Activated CD4-positive, alpha-beta memory T cell treated with anti-CD3 and anti-CD28 coated beads for 36 hours (primary cell): ENCODE measurements at regions not wholly inside any gene's neighbourhood (a gene's known extent, or its start where the extent isn't known, plus 50 kb on each side); places are given as distances from the start of the nearest gene placed in this dataset.
"Not testable (repeated sequence)": the region's sequence is repeated elsewhere in the genome, so short reads cannot be mapped to it uniquely, and the experiment has no call there.

Source experiments
- CTCF ChIA-PET: fragments of 350-600 bp; sonication (Branson Sonifier 250); formaldehyde crosslinking; loops from one replicate; lab custom pipeline; 2021; ENCODE audit warnings: antibody characterized with exemption, inconsistent platforms; lab: Charles Lee
- POLR2A ChIA-PET: fragments of 350-600 bp; sonication (Branson Sonifier 250); formaldehyde crosslinking; loops from one replicate; lab custom pipeline; 2021; ENCODE audit warnings: antibody characterized with exemption; lab: Charles Lee
- DNase-seq: peaks from one replicate; pipeline ENCODE4 v3.0.0-alpha.2; 2020
- H3K27ac Mint-ChIP-seq: one replicate; pipeline ENCODE4 v1.8.0; 2021; ENCODE audit warnings: mixed read lengths
- H3K27me3 Mint-ChIP-seq: one replicate; pipeline ENCODE4 v1.8.0; 2021; ENCODE audit warnings: mixed read lengths
- H3K36me3 Mint-ChIP-seq: one replicate; pipeline ENCODE4 v1.8.0; 2021; ENCODE audit warnings: mixed read lengths
- H3K4me1 Mint-ChIP-seq: one replicate; pipeline ENCODE4 v1.8.0; 2021; ENCODE audit warnings: low read depth, mixed read lengths
- H3K4me3 Mint-ChIP-seq: one replicate; pipeline ENCODE4 v1.8.0; 2021; ENCODE audit warnings: mild to moderate bottlenecking, mixed read lengths
- H3K9me3 Mint-ChIP-seq: one replicate; pipeline ENCODE4 v1.8.0; 2021; ENCODE audit warnings: mixed read lengths
- intact Hi-C: fragments of 100-400 bp; cut with micrococcal nuclease; formaldehyde crosslinking; loops from one replicate; pipeline ENCODE4 v1.15.1; 2023

DNA sequence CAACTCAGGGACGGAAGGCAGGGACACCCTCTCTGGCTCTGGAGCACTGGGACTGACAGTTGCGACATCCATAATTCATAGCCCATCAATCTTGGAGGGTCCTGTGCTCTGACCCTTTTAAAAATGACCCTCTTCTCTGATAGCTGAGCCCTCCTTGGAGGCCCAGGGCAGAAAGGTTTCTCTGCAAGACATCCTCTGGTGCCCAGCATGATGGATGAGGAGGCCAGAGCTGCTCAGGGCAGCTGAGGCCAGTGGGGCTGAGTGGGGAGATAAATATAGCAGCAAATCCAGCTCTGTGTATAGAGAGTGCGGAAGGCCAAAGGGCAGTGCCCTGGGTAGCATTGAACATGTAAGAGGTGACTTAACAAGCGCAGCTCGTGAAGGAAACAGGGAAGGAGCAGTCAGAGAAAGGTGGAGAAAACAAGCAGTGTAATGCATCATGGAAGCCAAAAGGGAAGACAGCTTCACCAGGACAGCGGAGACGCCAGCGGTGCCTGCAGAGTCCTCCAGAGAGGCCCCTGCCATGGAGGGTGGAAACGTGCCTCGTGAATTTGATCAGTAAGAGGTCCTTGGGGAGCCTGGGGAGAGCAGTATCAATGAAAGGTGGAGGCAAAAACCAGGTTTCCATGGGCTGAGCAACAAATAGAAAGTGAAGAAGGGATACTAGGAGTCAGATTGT is 50.4 kb upstream of the FMOD start:
- no peak for DNase-seq
- no peak overlapping the region for H3K27ac Mint-ChIP-seq
- no peaks in the 10 kb centered on the region for H3K4me1 Mint-ChIP-seq
- H3K4me3 Mint-ChIP-seq, result no peak overlapping the region
- intact Hi-C loops, result no loop called here
- H3K36me3 Mint-ChIP-seq, result no peaks in the 10 kb centered on the region
- H3K27me3 Mint-ChIP-seq, result peaks cover 15% of the 10 kb centered on the region
- ChIA-PET POLR2A (no interaction called here), CTCF (no interaction called here)
- H3K9me3 Mint-ChIP-seq, result no peaks in the 10 kb centered on the region

DNA sequence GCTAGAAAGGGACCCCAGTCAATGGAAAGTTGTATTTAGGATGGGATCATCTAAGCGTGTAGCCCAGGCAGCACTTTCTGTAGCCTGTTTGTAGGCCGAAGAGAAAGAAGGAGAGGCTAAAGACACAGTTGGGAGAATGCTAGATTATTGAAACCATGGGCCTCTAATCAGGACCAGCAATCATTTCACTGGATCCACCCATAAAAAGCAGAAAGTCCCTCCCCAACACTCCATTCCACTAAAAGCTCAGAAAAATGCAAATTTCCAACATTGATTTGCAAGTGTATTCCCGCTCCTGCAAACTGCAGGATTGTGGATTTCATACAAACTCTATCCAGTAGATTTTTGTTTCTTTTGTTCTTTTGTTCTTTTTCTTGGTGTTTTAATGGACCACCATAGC is 51.2 kb upstream of the FMOD start:
- H3K4me3 Mint-ChIP-seq, result no peak overlapping the region
- CTCF ChIA-PET, result no interaction called here
- H3K9me3 Mint-ChIP-seq, result no peaks in the 10 kb centered on the region
- no peak for DNase-seq
- no peaks in the 10 kb centered on the region for H3K36me3 Mint-ChIP-seq
- intact Hi-C loops, result no loop called here
- no peak overlapping the region for H3K27ac Mint-ChIP-seq
- H3K4me1 Mint-ChIP-seq, result no peaks in the 10 kb centered on the region
- H3K27me3 Mint-ChIP-seq, result peaks cover 12% of the 10 kb centered on the region
- POLR2A ChIA-PET, result no interaction called here

DNA sequence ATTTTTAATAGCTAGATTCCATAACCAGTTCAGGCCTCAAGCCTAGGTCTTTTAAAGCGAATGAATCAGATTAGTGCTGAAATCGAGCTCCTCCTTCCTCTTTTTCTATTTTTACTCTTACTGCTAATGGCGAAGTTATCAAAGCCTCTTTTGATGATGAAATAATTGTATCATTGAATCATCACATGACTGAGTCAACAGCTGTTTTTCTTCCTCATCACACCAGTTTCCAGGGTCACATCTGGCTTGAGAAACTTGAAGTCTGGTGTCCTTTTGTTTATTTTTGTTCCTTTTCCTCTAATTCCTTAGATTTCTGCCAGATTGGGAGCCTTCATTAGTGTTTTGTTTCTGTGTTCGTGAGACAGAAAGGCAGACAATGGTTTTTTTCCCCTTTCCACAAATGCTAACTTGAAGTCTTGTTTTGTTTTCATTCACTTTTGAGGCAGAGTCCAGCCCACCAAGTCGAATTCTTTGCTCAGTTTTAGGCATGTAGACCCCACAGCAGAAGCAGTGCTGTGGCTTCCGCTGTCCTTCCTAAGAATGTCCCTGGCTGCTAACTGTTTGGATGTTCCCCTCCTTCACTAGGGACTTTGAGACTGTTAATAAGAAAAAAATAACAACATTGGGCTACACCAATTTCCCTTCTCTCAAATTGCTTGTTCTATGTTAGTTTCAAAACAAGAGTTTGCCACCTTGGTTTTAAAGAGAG is 51.9 kb upstream of the FMOD start:
- no peaks in the 10 kb centered on the region for H3K36me3 Mint-ChIP-seq
- CTCF ChIA-PET, result no interaction called here
- H3K4me1 Mint-ChIP-seq, result no peaks in the 10 kb centered on the region
- no peak for DNase-seq
- POLR2A ChIA-PET, result no interaction called here
- H3K4me3 Mint-ChIP-seq, result no peak overlapping the region
- H3K27me3 Mint-ChIP-seq, result peaks cover 9% of the 10 kb centered on the region
- no peaks in the 10 kb centered on the region for H3K9me3 Mint-ChIP-seq
- H3K27ac Mint-ChIP-seq, result no peak overlapping the region
- intact Hi-C loops, result no loop called here

DNA sequence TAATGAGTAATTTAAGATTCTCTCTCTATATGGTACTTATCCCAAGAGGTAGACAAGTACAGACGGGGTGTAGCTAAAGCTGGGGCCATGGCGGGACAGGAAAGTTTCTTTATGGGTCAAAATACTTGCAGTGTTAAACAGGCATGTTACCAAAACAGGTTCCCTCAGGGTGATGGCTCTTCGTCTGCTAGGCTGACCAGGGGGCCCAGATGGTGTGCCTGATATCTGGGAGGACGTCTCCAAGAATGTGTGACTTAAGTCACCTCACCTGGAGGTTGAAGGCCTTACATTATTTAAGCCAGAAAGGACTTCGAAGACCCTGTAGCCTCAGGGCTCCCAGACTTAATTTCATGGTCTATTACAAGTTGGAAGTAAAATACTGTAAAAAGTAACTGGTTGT is 52.7 kb upstream of the FMOD start:
- H3K36me3 Mint-ChIP-seq, result no peaks in the 10 kb centered on the region
- H3K4me3 Mint-ChIP-seq, result no peak overlapping the region
- intact Hi-C loops, result no loop called here
- no peaks in the 10 kb centered on the region for H3K9me3 Mint-ChIP-seq
- CTCF ChIA-PET, result no interaction called here
- POLR2A ChIA-PET, result no interaction called here
- H3K27me3 Mint-ChIP-seq, result peaks cover 12% of the 10 kb centered on the region
- no peaks in the 10 kb centered on the region for H3K4me1 Mint-ChIP-seq
- no peak overlapping the region for H3K27ac Mint-ChIP-seq
- no peak for DNase-seq

DNA sequence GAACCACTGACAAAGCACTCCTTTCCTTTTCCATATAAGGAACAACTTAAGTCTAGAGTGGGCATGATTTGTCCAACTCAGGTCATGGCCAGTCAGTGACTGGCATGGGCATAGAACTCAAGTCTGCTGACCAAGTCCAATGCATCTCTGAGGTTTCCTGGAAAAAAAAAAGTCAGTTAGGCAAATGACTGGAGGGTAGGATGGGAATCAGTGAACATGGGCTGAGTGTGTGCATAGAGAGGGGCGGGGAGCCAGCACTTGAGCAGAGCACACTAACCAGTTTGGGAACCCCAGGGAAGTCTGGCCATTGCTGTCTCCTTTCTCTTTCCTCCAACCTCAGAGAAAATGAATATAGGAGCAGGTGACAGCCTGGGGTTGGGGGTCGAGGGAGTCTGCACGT is 53.6 kb upstream of the FMOD start:
- H3K4me1 Mint-ChIP-seq, result no peaks in the 10 kb centered on the region
- ChIA-PET POLR2A (no interaction called here), CTCF (no interaction called here)
- peaks cover 18% of the 10 kb centered on the region for H3K27me3 Mint-ChIP-seq
- no peak overlapping the region for H3K4me3 Mint-ChIP-seq
- no peaks in the 10 kb centered on the region for H3K9me3 Mint-ChIP-seq
- no peak for DNase-seq
- no peak overlapping the region for H3K27ac Mint-ChIP-seq
- no peaks in the 10 kb centered on the region for H3K36me3 Mint-ChIP-seq
- intact Hi-C loops, result no loop called here

DNA sequence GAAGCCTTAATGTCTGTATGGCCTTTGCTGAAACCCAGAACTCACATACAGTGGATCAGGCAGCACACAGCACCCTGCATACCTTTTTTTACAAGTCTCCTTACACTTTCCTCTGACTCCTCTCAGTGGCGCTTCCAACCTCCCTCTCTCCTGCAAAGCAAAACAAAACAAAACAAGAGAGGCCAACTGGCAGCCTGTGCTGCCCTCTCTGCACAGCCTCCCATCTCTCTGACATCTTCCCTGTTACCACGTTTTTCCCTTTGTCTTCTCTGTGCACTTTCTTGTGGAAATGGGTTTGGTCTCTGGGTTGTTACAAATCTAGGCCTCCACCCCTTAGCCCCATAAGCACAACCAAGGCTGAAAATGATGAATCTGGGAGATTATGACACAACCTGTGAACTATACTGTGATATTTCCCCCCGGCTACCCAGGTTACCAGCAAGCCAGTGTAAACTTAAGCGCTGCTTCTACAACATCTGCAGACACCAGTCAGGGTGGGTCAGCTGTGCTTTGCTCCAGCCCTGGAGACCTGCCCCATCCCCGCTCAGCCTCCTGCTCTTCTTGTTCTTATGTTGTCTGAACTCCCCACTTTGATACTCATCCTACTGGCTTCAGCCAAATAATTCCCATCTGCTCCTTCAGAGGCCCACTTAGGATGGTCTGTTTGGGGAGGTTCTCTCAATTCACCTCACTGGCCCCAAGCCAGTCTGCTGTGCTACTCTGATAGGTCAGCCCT is 54.9 kb upstream of the FMOD start:
- CTCF ChIA-PET, result no interaction called here
- Mint-ChIP-seq H3K4me1 (no peaks in the 10 kb centered on the region), H3K27me3 (peaks cover 24% of the 10 kb centered on the region), H3K9me3 (no peaks in the 10 kb centered on the region), H3K36me3 (no peaks in the 10 kb centered on the region), H3K4me3 (no peak overlapping the region), H3K27ac (no peak overlapping the region)
- no peak for DNase-seq
- POLR2A ChIA-PET, result no interaction called here
- intact Hi-C loops, result no loop called here

DNA sequence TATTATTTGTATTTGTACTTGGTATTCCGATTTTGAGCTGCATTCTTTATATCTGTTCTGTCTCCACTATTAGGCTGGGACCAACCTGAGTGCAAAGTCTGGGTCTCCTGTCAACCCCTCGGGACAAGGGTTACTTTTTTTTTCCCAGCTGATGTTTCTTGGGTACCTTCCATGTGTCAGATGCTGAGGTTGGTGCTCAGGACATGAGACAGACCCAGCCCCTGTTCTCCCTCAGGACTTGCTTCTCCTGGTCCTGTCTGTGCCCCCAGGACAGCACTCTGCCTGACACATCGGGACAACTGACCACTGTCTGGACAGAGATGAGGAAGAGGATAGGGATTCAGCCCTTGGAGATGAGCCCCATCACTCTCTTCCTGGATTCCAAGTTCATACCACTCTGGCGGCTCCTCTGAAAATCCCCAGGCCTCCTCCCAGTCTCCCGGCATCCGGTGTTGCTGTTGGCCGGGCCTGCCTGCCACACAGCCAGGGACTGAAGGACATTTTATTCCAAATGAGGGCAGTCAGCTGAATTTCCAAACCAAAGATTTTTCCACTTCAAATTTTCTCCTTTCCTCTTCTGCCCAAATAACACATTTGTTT is 55.6 kb upstream of the FMOD start:
- Mint-ChIP-seq H3K27me3 (peaks cover 25% of the 10 kb centered on the region), H3K4me1 (no peaks in the 10 kb centered on the region), H3K4me3 (no peak overlapping the region), H3K27ac (no peak overlapping the region), H3K9me3 (no peaks in the 10 kb centered on the region), H3K36me3 (no peaks in the 10 kb centered on the region)
- intact Hi-C loops, result no loop called here
- CTCF ChIA-PET, result no interaction called here
- DNase-seq, result no peak
- POLR2A ChIA-PET, result no interaction called here

DNA sequence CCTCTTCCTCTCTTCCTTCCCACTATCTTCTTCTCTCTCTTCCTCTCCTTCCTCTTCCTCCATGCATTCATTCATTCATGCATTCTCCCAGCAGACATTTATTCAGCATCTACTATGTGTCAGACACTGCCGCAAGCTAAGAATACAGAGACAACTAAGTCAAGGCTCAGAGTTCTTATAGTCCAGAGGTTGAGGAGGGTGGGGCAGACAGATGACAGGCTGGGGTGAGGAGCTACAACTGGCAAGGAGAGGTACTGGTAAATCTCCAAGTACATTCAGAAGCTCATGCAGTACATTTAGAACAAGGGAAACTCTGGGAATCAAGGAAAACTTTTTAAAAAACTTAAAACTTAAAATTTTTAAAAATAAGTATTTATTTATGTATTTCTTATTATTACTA is 56.4 kb upstream of the FMOD start:
- intact Hi-C loops, result no loop called here
- H3K27ac Mint-ChIP-seq, result no peak overlapping the region
- no peaks in the 10 kb centered on the region for H3K36me3 Mint-ChIP-seq
- POLR2A ChIA-PET, result no interaction called here
- CTCF ChIA-PET, result no interaction called here
- no peaks in the 10 kb centered on the region for H3K9me3 Mint-ChIP-seq
- no peaks in the 10 kb centered on the region for H3K4me1 Mint-ChIP-seq
- H3K4me3 Mint-ChIP-seq, result no peak overlapping the region
- DNase-seq, result no peak
- H3K27me3 Mint-ChIP-seq, result peaks cover 25% of the 10 kb centered on the region

DNA sequence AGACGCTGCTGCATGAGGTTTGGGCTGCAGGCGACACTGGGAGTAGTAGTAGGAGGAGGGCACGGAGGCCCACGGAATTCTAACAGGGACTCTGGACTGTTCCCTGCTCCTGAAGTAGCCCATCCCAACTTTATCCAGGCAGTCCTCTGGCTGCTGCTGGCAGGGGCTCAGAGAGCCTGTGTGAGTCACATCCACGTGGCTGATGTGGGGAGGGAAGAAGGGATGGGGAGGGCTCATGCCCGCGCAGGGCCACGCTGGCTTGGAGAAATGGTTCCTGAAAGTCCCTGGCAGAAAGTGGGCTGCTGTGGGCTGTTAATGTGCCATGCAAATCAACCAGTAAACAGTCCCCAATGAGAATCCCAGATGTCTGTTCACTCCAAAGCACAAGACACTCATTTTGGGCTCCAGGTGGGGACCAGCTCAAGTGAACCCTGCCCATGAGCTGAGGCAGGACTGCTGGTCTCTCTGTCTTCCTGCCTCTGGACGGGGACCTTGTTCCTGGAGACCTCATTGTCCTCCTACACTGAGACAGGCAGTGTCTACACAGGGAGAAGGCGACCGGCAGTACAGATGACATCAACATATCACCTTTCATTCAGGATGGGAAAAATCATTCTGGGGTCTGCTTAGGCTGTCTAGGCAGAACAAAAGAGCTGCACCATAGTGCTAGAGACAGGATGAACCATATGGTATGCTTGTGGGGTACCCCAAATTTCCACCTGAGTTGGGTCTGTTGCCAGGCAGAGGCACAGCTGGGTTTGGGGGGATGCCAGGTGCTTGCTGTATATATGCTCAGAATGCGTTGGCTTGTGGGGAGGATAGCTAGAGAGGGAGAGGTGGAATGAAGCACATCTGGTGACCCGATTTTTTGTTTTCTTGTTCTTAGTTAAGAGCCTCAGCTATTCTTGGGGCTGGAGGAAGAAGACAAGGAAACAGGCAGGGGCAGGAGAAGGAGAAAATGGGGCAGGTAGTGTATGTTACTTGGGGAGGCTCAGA is 57.9 kb upstream of the FMOD start:
- Mint-ChIP-seq H3K9me3 (peaks cover 5% of the 10 kb centered on the region), H3K4me1 (no peaks in the 10 kb centered on the region), H3K4me3 (no peak overlapping the region), H3K27ac (no peak overlapping the region), H3K27me3 (peaks cover 31% of the 10 kb centered on the region), H3K36me3 (no peaks in the 10 kb centered on the region)
- no peak for DNase-seq
- CTCF ChIA-PET, result no interaction called here
- POLR2A ChIA-PET, result no interaction called here
- intact Hi-C loops, result no loop called here

DNA sequence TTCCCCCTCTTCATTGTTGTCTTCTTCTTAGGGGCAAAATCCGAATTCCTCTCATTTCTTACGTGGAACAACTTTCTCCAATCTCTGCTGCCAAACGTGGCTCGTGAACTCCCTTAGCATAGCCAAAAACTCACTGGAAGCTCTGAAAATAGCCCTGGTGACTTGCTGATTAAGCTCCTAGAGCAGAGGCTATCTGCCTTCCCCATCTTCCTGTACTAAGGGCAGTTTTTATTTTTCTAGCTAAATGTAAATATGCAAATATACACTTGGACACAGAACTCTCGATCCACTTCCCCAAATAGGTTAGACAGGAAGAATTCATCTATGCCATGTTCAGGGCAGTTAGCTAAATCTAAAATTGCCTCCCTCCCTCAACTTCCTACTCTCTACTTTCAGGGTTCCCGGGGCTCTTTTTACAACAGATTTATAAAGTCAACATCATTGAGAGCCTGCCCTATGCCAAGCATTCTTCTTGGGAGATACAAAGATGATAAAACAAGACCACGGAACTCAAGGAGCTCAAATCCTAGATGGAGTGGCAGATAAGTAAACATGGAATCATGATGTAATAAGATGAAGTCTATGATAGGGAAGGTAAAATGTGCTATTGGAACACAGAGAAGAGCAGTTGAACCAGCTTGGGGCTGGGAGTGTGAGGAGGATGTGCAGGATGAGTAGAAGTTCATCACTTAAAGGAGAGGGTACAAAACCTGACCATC is 59.4 kb upstream of the FMOD start:
- H3K27me3 Mint-ChIP-seq, result peaks cover 36% of the 10 kb centered on the region
- ChIA-PET CTCF (interaction anchor here (1.2 kb wide), 1 partner anchor 143 kb away, joined by 3 read pairs; no protein-coding TSS in a partner anchor), POLR2A (no interaction called here)
- no peaks in the 10 kb centered on the region for H3K4me1 Mint-ChIP-seq
- no peaks in the 10 kb centered on the region for H3K36me3 Mint-ChIP-seq
- no peak overlapping the region for H3K27ac Mint-ChIP-seq
- no peak for DNase-seq
- intact Hi-C loops, result no loop called here
- no peak overlapping the region for H3K4me3 Mint-ChIP-seq
- H3K9me3 Mint-ChIP-seq, result peaks cover 5% of the 10 kb centered on the region

DNA sequence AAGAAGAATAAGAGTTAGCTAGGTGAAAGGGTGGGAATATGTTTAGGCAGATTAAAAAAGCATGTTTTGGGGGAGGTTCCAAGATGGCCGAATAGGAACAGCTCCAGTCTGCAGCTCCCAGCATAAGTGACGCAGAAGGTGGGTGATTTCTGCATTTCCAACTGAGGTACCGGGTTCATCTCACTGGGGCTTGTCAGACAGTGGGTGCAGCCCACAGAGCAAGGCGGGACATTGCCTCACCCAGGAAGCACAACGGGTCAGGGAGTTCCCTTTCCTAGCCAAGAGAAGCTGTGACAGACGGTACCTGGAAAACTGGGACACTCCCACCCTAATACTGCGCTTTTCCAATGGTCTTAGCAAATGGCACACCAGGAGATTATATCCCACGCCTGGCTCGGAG is 60.5 kb upstream of the FMOD start:
- H3K4me3 Mint-ChIP-seq, H3K27ac Mint-ChIP-seq, CTCF ChIA-PET, H3K36me3 Mint-ChIP-seq, POLR2A ChIA-PET, intact Hi-C loops, H3K4me1 Mint-ChIP-seq, DNase-seq, H3K9me3 Mint-ChIP-seq: not testable (repeated sequence)
- peaks cover 36% of the 10 kb centered on the region for H3K27me3 Mint-ChIP-seq
